NCI-H2227 (cell line): ENCODE measurements at regions not wholly inside any gene's neighbourhood (a gene's known extent, or its start where the extent isn't known, plus 50 kb on each side); places are given as distances from the start of the nearest gene placed in this dataset.

ENCODE experiments used
- DNase-seq: peaks from one replicate; lab custom pipeline; 2025; ENCODE audit not compliant: unreplicated experiment; lab: John Stamatoyannopoulos, UW

DNA sequence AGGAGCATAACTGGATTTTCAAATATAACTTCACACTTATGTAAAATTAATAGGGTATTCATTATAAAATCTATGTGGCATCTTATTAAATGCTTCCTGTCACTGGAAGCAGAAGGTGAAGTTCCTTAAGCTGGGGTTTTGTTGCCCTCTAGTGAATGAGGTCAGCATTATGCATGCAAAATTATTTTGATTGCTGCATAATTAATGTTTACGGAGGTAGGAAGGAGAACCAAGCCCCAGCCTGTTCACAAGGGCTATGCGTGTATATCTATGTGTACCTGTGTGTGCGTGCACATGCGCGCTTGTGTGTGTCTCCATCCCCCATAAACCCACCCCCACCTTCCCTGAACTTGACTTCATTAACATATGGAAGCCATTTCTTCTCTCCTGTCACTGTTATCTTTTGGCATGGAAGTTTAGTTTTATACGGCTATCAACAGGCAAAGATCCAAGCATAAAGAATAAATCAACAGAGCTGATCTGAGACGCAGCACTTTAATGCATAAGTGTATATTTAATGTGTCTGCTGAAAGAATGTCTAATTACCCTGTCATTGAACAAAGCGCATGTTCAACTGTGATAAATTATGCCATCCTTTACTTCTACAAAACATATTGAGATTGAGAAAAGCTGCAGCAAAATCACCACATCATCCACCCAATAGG is 90.2 kb upstream of the CDH4 start:
- no peak for DNase-seq

DNA sequence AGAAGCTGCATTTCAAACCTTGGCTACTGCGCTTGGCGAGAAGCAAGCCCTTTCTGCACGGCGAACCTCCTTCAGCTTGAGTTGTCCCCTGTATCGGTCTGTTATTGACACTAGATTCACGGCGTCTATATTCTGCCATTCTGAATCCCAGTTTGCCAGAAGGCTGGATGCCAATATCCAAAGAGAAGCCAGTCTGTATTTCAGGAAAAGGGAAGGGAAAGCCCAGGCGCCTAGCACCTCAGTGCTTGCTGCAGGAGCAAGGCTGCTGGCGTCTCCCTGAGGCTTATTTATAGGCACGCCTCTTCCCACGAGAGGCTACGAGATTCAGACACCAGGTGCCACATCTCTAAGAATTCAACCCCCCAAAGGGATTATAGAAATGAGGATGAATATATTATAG is 89.6 kb upstream of the CDH4 start:
- DNase-seq: no peak

DNA sequence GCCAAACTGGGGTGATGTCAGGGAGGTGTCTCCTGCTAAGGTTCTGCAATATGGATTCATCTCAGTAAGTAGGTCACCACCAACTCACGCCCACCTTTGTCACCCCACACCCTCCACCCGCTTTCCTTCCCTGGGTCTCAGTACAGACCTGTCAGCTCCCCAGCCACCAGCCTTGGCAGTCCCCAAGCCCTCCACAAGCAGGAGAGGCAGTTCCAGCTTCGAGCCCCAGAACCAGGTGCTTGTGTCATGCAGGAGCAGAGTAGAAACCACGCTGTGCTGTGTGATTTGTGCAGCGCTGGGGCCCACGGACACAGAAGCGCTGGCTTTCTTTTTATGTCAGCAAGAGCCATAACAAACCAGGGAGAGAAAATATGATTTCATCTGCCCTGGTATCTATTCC is 89.0 kb upstream of the CDH4 start:
- DNase-seq: no peak

DNA sequence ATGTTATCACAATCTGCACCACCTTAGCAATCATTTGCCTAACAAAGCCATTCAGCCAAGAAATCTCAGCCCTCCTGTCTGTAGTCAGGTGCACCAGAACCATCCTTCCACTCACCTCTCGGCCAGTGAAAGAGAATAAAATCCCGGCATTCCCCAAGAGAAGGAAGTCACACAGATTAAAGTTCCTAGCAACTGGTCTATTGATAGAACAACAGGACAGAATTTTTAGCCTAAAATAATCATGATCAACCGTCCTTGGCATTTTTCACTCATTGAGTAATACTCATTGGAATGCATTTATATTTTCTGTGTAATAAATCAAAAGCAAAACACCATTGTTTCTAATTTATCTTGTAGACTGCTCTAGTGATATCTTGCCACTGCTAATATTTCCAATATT is 85.7 kb upstream of the CDH4 start:
- DNase-seq: no peak

- no peak for DNase-seq
Measured at GRCh38 chr20:61168605-61169004, 83.5 kb upstream of the CDH4 start.

DNA sequence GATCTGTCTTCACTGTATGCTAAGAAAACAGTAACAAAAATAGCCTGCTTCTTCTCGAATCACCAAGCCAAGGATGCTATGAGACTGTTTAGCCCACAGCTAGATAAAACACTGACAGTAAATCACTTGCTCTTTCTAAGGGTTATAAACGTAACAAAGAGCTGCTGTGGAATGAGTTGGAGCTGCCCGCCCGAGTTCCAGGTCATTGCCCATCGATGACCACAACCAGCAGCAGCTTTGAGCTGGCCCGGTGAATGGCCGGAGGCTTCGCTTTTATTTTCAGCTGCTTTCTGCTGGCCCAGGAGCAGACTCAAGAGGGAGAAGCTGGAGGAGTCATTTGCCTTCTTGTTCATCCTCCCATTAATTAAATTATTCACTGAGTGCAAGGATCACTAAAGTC is 82.2 kb upstream of the CDH4 start:
- no peak for DNase-seq

GRCh38 chr20:61170496-61171320 is 81.4 kb upstream of the CDH4 start:
- no peak for DNase-seq

DNA sequence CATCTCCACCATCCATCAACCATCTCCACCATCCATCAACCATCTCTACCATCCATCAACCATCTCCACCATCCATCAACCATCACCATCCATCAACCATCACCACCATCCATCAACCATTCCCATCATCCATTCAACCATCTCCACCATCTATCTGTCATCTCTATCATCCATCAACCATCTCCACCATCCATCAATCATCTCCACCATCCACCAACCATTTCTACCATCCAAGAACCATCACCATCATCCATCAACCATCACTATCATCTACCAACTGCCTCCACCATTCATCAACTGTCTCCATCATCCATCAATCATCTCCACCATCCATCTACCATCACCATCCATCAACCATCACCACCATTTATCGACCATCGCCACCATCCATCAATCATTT is 78.8 kb upstream of the CDH4 start:
- DNase-seq: no peak

DNA sequence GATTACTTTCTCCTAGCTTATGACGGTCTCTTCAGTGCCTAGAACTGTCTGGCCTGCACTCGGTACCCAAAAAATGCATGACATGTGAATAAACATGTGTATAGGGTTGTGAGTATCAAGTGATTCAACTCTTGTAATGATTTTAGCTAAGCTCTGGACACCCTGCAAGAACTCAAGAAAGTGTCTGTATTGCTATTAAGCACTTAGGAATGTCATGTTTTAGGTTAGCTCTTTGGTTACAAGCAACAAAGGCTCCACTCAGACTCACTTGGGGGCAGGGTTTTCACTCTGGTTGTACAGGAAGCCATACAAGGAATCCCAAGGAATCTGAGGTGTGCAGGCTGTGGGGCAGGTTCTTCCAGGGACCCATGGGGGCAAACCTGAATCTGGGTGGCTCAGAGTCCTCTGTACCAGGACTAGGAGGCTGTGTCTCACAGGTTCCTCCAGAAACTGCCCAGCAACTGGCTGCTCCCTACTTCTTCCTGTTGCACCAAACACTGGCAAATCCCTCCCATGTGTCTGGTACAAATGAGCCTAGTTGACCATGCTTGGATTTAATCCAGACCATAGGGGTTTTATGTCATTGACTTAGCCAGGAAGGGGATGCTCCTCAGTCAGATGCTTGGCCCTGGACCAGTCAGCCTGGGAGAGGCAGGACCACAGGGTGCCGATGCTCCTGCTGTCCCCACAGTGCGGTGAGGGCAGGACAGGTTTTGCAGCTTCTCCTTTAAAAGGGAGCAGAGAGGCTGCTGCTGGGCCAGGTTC is 77.9 kb upstream of the CDH4 start:
- DNase-seq: no peak

- no peak for DNase-seq
Measured at GRCh38 chr20:61176874-61177273, 75.2 kb upstream of the CDH4 start.

GRCh38 chr20:61178551-61179071 is 73.5 kb upstream of the CDH4 start:
- no peak for DNase-seq

DNA sequence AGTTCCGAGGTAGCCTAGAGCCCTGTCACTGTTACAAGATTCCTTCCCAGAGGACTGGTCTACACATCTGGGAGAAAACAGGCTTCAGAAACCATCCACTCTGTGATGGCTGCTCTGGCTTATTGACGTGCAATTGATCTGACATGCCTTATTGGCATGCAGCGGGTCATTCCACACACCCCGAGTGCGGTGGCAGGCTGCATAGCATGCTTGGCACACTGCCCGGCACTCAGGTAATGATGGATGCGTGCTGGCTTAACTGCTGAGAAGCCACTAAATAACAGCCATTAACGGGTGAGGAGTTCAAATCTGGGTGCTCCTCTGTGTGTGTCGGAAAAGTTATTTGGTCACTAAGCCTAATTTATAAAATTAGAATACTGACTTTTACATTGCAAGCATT is 67.9 kb upstream of the CDH4 start:
- no peak for DNase-seq

GRCh38 chr20:61185181-61185580 is 66.9 kb upstream of the CDH4 start:
- no peak for DNase-seq

DNA sequence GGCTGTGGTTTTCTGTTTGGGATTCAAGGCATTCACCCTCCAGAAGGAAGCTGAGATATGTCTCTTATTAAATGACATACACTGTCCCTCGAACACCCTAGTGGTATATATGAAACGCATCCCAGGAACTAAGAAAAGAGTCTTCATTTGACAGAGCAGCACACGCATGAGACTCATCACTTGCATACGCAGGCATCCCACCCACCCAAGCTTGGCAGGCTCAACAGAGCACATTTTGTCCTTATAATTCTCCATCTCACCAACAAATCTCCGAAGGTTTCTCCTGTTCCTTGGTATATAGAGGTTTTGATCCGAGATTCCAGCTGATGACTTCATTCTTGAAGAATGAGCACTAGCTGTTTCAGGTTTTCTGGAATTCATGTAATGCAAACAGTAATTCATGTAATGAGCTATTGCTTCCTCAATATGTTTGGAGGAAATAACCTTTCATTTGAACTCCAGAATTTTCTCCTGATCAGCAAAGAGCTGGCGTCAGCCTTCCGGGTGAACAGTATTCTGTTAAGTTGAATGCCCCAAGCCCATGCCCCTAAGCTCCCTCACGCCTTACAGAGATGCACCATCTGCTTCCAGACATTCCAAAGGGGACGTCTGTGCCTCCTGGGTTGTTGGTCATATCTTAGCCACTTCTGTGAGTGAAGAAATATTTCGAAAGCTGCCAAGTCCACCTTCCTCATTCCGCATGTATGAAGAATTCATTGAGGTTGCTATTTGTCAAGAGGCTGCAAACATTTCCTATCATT is 66.0 kb upstream of the CDH4 start:
- DNase-seq: no peak

- DNase-seq: no peak
Measured at GRCh38 chr20:61186771-61187472, 65.1 kb upstream of the CDH4 start.

GRCh38 chr20:61189534-61189933 is 62.5 kb upstream of the CDH4 start:
- no peak for DNase-seq

- no peak for DNase-seq
Measured at GRCh38 chr20:61191096-61191495, 61.0 kb upstream of the CDH4 start.

DNA sequence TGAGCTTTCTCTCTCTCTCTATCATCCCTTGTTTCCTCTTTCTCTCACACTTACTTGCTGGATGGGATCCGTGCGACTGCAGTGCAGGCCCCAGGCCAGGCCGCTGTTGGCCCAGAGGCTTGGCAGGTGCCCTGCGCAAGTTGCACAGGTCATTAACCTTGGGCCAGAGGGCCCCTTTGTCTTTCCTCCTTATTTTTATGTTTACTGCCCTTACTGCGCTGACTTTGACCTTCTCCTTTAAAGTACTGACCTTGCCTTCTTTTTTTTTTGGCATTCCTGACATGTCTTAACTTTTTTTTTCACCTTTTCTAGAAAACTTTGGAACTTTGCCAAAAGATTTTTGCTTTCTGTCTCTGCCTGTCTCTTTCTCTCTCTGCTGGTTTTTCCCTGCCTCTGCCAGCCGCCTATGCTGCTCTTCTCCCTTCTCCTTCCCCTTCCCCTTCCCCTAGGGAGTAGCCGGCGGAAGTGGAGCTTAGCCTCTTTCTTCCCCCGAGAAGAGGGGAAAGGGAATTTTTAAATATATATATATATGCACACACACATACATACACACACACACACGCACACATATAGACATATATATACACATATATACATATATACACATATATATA is 59.6 kb upstream of the CDH4 start:
- peak; percentile 11 for DNase-seq

DNA sequence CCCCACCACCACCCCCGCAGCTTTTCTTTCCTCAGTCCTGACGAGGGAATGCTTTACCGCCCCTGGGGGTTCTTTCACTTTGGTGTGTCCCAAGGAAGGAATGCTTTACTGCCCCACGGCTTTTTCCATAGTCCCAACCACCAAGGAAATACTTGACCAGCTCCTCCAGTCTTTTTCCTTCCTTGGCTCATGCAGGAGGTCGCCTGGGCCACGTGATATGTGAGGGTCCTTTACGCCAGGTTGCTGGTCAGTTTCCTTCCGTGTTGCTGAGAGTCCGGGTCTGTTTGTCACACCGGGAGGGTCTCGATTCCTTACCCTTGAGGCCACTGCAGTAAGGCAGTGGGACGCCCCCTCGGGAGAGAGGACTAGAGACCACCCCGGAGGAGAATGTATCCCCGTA is 58.9 kb upstream of the CDH4 start:
- no peak for DNase-seq
